ENCODE measurements at regions not wholly inside any gene's neighbourhood (a gene's known extent, or its start where the extent isn't known, plus 50 kb on each side); places are given as distances from the start of the nearest gene placed in this dataset.

DNA sequence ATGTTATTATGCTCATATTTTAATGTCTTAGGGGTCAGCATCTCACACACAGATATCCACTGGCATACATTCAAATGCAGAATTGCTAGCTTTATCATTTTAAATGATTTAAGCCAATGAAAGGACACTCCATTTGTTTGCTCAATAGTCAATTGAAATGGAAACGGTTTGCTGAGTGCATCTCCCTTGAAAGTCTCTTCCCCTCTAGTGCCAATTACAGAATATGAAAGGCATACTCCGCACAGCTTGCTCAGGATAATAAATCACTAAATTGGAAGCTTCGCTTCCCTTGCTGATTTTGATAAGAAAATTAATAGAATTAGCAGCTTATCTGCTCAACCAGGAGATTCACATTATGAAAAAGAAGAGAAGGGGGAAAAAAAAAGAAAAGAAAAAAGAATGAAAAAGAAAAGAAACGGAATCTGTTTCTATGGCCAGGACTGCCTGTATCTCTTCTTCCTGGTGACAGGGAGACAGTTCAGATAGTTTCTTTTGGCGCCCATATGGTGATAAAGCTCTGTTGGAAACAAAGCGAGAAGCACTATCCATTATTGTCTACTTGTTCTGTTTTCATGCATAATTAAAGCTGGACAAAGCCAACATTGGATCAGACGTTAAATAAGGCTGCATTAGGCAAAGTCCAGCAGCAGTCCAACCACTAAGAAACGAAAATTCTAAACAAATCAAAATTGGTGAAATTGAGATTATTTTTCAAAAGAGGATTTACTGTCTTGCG, 225.0 kb downstream of the GXYLT1 start:
- H3K27me3 ChIP-seq (ENCODE audit: insufficient read depth, low read depth, severe bottlenecking), result no peaks in the 10 kb centered on the region
- no peaks in the 10 kb centered on the region for H3K36me3 ChIP-seq
- TF ChIP-seq, protein P1, sequence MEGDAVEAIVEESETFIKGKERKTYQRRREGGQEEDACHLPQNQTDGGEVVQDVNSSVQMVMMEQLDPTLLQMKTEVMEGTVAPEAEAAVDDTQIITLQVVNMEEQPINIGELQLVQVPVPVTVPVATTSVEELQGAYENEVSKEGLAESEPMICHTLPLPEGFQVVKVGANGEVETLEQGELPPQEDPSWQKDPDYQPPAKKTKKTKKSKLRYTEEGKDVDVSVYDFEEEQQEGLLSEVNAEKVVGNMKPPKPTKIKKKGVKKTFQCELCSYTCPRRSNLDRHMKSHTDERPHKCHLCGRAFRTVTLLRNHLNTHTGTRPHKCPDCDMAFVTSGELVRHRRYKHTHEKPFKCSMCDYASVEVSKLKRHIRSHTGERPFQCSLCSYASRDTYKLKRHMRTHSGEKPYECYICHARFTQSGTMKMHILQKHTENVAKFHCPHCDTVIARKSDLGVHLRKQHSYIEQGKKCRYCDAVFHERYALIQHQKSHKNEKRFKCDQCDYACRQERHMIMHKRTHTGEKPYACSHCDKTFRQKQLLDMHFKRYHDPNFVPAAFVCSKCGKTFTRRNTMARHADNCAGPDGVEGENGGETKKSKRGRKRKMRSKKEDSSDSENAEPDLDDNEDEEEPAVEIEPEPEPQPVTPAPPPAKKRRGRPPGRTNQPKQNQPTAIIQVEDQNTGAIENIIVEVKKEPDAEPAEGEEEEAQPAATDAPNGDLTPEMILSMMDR (IDR thresholded peaks at IDR 0.05; ENCODE audit: low read depth, low read length), result no peak
- H3K27ac ChIP-seq, result no peak overlapping the region
- DNase-seq, result no peak
- H3K9me3 ChIP-seq (ENCODE audit: severe bottlenecking), result no peaks in the 10 kb centered on the region
- no peak overlapping the region for H3K4me3 ChIP-seq (ENCODE audit: low read depth, low read length)

DNA sequence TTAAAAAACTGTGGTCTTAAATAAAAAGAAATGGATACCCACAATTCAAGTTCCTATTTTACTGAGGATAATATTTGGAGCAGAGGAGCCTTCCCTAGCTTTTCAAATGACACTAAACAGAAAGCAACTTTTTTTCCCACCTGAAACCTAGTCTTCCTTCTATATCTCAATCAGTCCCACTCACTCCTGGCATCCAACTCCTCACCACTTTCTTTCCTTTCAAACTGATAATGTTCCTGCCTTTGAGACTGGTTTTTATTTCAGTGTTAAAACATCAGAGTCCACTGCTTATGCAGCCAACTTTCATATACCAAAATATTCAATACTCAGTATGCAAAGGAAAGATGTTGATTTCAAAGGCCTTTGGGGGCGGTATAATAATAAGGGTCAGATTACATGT, 225.6 kb downstream of the GXYLT1 start:
- H3K4me3 ChIP-seq (ENCODE audit: low read depth, low read length), result no peak overlapping the region
- no peaks in the 10 kb centered on the region for H3K9me3 ChIP-seq (ENCODE audit: severe bottlenecking)
- no peaks in the 10 kb centered on the region for H3K36me3 ChIP-seq
- H3K27me3 ChIP-seq (ENCODE audit: insufficient read depth, low read depth, severe bottlenecking), result no peaks in the 10 kb centered on the region
- H3K27ac ChIP-seq, result no peak overlapping the region
- TF ChIP-seq, protein P1 (IDR thresholded peaks at IDR 0.05; ENCODE audit: low read depth, low read length), result no peak
- no peak for DNase-seq

DNA sequence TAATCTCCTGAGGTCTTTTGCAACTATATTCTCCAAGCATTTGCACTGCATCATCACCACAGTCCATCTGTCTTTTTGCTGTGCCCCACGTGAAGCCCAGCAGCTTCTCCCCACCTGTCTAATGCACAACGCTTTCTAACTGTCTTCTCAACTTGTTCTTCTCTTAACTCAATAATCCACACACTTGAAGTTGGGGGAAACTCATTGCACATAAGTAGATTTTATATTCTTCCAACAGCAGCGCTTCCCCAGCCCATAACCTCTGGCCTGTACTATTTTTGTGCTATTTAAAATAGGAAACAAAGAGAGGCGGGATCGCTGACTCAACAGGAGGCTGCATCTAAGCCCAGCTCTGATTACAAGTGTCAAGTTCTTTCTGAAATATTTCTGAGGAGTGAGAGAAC, 226.7 kb downstream of the GXYLT1 start:
- TF ChIP-seq, protein P1 (IDR thresholded peaks at IDR 0.05; ENCODE audit: low read depth, low read length), result no peak

DNA sequence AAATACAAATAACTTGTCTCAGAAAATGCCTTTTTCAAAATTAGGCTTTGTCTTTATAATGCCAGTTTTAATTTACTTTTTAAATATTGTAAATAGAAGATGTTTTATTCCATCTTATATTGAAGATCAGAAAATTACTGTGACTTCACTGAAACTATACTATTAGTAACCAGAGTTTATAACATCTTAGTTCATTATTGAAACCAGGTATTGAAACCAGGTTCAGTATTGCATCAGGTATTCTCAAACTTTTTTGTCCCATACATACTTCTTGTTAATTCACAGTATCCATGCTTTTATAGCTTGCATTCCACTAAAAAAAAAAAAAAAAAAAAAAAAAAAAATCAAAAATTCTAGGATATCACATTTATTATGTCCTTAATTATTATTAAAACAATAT, 227.5 kb downstream of the GXYLT1 start:
- TF ChIP-seq, protein P1 (IDR thresholded peaks at IDR 0.05; ENCODE audit: low read depth, low read length), result no peak

More for the DNA sequence above, 226.7 kb downstream of the GXYLT1 start:
- Histone ChIP-seq H3K27me3 (ENCODE audit: insufficient read depth, low read depth, severe bottlenecking) (no peaks in the 10 kb centered on the region), H3K9me3 (ENCODE audit: severe bottlenecking) (no peaks in the 10 kb centered on the region), H3K36me3 (no peaks in the 10 kb centered on the region), H3K4me3 (ENCODE audit: low read depth, low read length) (peak overlapping the region; percentile 30), H3K27ac (peak overlapping the region; percentile 67)
- peak; percentile 41 for DNase-seq

DNA sequence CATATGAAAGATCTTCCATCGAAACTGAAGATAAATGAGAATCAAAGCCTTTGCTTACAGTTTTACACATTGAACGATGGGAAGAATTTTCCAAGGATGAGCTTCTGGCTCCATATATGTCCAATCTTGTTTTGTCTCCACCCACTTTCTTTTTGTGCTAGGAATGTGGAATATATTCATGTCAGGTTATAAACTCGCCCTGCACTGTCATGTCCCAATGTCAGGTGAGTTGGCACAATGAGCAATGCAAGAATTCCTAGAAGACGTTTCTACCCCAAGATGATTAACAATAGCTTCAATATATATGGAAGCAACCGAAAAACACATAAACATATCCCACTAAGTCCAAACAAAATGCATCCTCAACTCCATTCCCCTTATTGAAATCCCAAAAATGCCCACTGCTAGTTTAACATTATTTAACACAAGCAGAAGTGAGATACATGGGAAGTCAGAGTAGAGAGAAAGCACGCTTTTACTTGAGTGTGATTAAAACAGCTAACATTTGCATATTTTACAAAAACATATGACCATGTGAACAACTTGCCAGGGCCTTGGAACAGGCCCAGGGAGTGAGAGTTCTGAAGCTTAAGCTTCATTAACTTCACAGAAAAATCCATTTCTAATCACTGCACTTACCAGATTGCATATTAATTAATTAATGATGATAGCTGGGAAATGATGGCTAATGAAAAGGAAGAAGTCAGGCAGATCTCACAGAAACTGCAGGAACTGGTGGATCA, 233.9 kb downstream of the GXYLT1 start:
- Histone ChIP-seq H3K4me3 (ENCODE audit: low read depth, low read length) (no peak overlapping the region), H3K9me3 (ENCODE audit: severe bottlenecking) (no peaks in the 10 kb centered on the region), H3K27me3 (ENCODE audit: insufficient read depth, low read depth, severe bottlenecking) (no peaks in the 10 kb centered on the region), H3K27ac (no peak overlapping the region), H3K36me3 (no peaks in the 10 kb centered on the region)
- DNase-seq, result no peak
- TF ChIP-seq, protein P1 (IDR thresholded peaks at IDR 0.05; ENCODE audit: low read depth, low read length), result no peak

More for the DNA sequence above, 227.5 kb downstream of the GXYLT1 start:
- Histone ChIP-seq H3K36me3 (no peaks in the 10 kb centered on the region), H3K9me3 (ENCODE audit: severe bottlenecking) (no peaks in the 10 kb centered on the region), H3K4me3 (ENCODE audit: low read depth, low read length) (no peak overlapping the region), H3K27ac (no peak overlapping the region), H3K27me3 (ENCODE audit: insufficient read depth, low read depth, severe bottlenecking) (no peaks in the 10 kb centered on the region)
- DNase-seq, result no peak
